SK-N-DZ (cell line): ENCODE measurements at regions not wholly inside any gene's neighbourhood (a gene's known extent, or its start where the extent isn't known, plus 50 kb on each side); places are given as distances from the start of the nearest gene placed in this dataset.

ENCODE experiments used
- DNase-seq: peaks from one replicate; pipeline ENCODE4 v3.0.0-alpha.2; 2015; ENCODE audit warnings: low spot score

- DNase-seq: peak; percentile 62
Measured at GRCh38 chr15:80308002-80308401, 56.0 kb upstream of the CTXND1 start.

- no peak for DNase-seq
Measured at GRCh38 chr15:80309769-80310384, 57.9 kb upstream of the CTXND1 start.

DNA sequence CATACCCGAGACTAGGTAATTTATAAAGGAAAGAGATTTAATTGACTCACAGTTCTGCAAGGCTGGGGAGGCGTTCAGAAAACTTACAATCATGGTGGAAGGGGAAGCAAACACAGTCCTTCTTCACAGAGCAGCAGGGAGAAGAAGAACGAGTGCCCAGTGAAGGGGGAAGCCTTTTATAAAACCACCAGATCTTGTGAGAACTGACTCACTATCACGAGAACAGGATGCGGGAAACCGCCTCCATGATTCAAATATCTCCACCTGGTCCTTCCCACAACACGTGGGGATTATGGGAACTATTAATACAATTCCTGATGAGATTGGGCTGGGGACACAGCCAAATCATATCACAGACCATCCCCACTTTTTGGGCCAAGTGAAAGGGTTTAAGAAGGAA lies 58.8 kb upstream of the CTXND1 start:
- DNase-seq: no peak

DNA sequence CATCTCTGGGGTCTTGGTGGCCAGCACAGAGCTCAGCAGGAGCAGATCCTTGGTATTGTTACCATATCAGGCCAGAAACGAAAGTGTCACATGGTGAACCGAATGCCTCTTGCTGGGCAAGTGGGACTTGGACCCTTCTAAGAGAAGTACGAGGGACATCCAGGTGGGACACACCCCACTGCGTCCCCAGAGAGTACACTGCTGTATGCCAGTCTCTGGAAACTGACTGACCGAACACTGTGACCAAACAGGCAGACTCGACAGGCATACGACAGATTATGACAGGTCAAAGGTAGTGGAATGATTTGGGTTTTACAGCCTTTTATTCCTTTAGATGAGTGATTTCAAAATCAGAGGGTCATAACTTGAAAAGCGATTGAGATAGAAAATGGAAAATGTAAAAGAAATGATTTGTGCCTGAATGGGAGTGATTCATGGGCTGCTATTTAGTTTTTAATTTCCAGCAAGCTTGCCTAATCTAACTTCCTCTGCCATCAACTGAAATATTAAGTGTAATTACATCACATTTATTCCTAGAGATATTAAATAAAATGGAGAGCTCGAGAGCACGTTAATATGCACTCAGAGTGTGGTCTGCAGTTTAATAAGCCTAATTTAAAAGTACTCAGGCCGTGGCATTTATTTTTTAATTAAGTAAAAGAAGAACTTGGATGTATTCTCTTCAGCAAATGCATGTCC lies 63.4 kb upstream of the CTXND1 start:
- DNase-seq: no peak

- no peak for DNase-seq
Measured at GRCh38 chr15:80317389-80318182, 65.6 kb upstream of the CTXND1 start.

- no peak for DNase-seq
Measured at GRCh38 chr15:80321853-80322252, 69.8 kb upstream of the CTXND1 start.

- DNase-seq: no peak
Measured at GRCh38 chr15:80323285-80323684, 71.3 kb upstream of the CTXND1 start.

- no peak for DNase-seq
Measured at GRCh38 chr15:80324545-80325080, 72.6 kb upstream of the CTXND1 start.

- DNase-seq: no peak
Measured at GRCh38 chr15:80325206-80325605, 73.2 kb upstream of the CTXND1 start.

GRCh38 chr15:80326270-80326669 lies 74.3 kb upstream of the CTXND1 start:
- no peak for DNase-seq

GRCh38 chr15:80328496-80328895 lies 75.7 kb upstream of the ARNT2 start:
- DNase-seq: no peak

DNA sequence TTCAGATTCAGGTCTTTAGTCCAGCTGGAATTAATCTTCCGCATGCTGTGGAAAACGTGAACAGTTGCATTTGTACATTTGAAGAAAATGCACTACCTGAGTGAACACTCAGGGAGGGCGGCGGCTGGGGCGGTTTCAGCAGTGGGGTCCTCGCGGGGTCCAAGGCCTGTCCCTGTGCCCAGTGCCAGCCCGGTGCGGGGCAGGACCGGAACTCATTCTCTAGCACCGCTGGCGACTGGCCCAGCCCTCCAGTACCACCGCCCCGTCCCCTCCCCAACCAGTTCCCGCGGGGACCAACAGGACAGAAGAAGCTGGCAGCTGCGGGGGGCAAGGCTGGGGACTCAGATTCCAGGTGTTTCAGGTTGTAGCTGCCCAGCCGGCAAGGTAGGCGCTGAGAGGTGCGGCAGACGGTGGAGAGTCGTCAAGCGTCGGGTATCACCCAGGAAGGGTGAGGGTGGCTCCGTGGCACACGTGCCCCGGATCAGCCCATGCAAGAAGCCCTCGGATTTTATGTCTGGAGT lies 72.2 kb upstream of the ARNT2 start:
- no peak for DNase-seq

- no peak for DNase-seq
Measured at GRCh38 chr15:80333261-80333660, 70.9 kb upstream of the ARNT2 start.

- no peak for DNase-seq
Measured at GRCh38 chr15:80334521-80334920, 69.7 kb upstream of the ARNT2 start.

- no peak for DNase-seq
Measured at GRCh38 chr15:80339601-80340000, 64.6 kb upstream of the ARNT2 start.

DNA sequence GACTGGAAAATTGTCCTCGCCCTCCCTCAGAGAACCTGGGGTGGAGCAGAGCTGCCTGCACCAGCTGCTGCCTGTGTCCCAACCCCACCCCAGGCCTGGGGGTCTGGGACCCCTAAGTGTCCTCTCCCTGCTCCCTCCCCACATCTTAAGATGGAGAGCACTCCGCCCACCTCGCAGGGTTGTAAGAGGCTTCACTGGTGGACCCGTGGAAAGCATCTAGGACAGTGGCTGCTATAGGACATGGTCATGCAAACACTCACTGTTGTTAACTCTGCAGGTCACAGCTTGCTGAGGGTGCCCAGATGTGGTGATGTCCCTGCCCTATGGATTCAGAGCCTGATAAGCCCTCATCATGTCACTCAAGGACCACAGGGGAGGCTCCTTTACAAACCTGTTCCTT lies 62.0 kb upstream of the ARNT2 start:
- DNase-seq: no peak

GRCh38 chr15:80343554-80343992 lies 60.6 kb upstream of the ARNT2 start:
- DNase-seq: no peak

GRCh38 chr15:80350941-80351610 lies 53.1 kb upstream of the ARNT2 start:
- DNase-seq: no peak
